Neural progenitor cell (in vitro differentiated cells): ENCODE measurements at regions not wholly inside any gene's neighbourhood (a gene's known extent, or its start where the extent isn't known, plus 50 kb on each side); places are given as distances from the start of the nearest gene placed in this dataset.

Experiments
- CTCF ChIP-seq: fragments of 200-600 bp; sonication (generic); IDR thresholded peaks from 2 replicates; pipeline ENCODE4 v1.5.1; 2017; ENCODE audit warnings: antibody characterized with exemption, mild to moderate bottlenecking
- EZH2 ChIP-seq: fragments of 200-600 bp; sonication (generic); IDR thresholded peaks from 2 replicates; pipeline ENCODE4 v1.6.1; 2017; ENCODE audit warnings: antibody characterized with exemption, mild to moderate bottlenecking, moderate library complexity
- EZH2phosphoT487 ChIP-seq: fragments of 200-600 bp; sonication (generic); IDR thresholded peaks from 2 replicates; pipeline ENCODE4 v1.6.1; 2017; ENCODE audit warnings: antibody characterized with exemption

DNA sequence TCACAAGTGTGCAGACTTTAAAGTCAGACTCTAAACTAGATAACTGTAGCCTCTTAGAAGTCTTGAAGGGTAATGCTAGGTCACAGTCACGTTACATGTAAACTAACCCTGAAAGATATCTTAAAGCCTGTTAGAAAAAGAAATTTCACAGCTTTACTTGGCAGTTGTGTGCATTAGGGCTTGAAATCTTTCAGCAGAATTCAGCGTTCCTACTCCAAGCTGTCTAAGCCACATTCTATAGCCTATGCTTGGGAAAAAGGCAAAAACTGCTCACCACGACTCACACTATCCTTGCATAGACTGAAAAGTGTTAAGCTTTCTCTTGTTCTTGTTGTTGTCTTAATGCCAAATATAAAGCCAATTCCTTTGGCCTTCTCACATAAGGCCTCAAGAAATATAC, 338.0 kb upstream of the SASH1 start:
- TF ChIP-seq EZH2: no peak
- TF ChIP-seq CTCF: no peak
- TF ChIP-seq EZH2phosphoT487: no peak
